Neural progenitor cell (in vitro differentiated cells): ENCODE measurements at regions not wholly inside any gene's neighbourhood (a gene's known extent, or its start where the extent isn't known, plus 50 kb on each side); places are given as distances from the start of the nearest gene placed in this dataset.

Experiments
- DNase-seq: peaks from one replicate; pipeline ENCODE4 v3.0.0-alpha.2; 2016; ENCODE audit warnings: low spot score
- H2AFZ ChIP-seq: fragments of 200-600 bp; sonication (generic); replicated peaks from 2 replicates; pipeline ENCODE4 v1.6.1; 2016; ENCODE audit warnings: antibody characterized with exemption
- H3F3A ChIP-seq: fragments of 200-600 bp; sonication (generic); 2 replicates; pipeline ENCODE4 v1.6.1; 2016; ENCODE audit warnings: antibody characterized with exemption, low read depth
- H3K27ac ChIP-seq: fragments of 200-600 bp; sonication (generic); 2 replicates; pipeline ENCODE4 v1.5.1; 2016; ENCODE audit warnings: mild to moderate bottlenecking
- H3K27me3 ChIP-seq: fragments of 200-600 bp; sonication (generic); 2 replicates; pipeline ENCODE4 v1.6.1; 2016; ENCODE audit warnings: mild to moderate bottlenecking, moderate library complexity
- H3K36me3 ChIP-seq: fragments of 200-600 bp; sonication (generic); 2 replicates; pipeline ENCODE4 v1.5.1; 2016
- H3K4me1 ChIP-seq: fragments of 200-600 bp; sonication (generic); 2 replicates; pipeline ENCODE4 v1.6.1; 2016; ENCODE audit warnings: mixed run types
- H3K4me2 ChIP-seq: fragments of 200-600 bp; sonication (generic); 2 replicates; pipeline ENCODE4 v1.6.1; 2016
- H3K4me3 ChIP-seq: fragments of 200-600 bp; sonication (generic); 2 replicates; pipeline ENCODE4 v1.5.1; 2016
- H3K79me2 ChIP-seq: fragments of 200-600 bp; sonication (generic); 2 replicates; pipeline ENCODE4 v1.6.1; 2016; ENCODE audit warnings: low read depth
- H3K9ac ChIP-seq: fragments of 200-600 bp; sonication (generic); 2 replicates; pipeline ENCODE4 v1.6.1; 2016
- H3K9me3 ChIP-seq: fragments of 200-600 bp; sonication (generic); 2 replicates; pipeline ENCODE4 v1.5.1; 2016; ENCODE audit warnings: low read depth
- H4K20me1 ChIP-seq: fragments of 200-600 bp; sonication (generic); 2 replicates; pipeline ENCODE4 v1.6.1; 2016; ENCODE audit warnings: low read depth
- H3K27ac Mint-ChIP-seq: 3 replicates; pipeline ENCODE4 v1.8.0; 2021; ENCODE audit warnings: mixed read lengths
- H3K27me3 Mint-ChIP-seq: 2 replicates; pipeline ENCODE4 v1.8.0; 2022; ENCODE audit warnings: low read depth, mild to moderate bottlenecking, inconsistent platforms, moderate library complexity, mixed read lengths; ENCODE audit not compliant: insufficient read depth
- H3K36me3 Mint-ChIP-seq: 3 replicates; pipeline ENCODE4 v1.8.0; 2021; ENCODE audit warnings: mixed read lengths
- H3K4me1 Mint-ChIP-seq: 3 replicates; pipeline ENCODE4 v1.8.0; 2021; ENCODE audit warnings: mixed read lengths
- H3K4me3 Mint-ChIP-seq: 3 replicates; pipeline ENCODE4 v1.8.0; 2021; ENCODE audit warnings: mild to moderate bottlenecking, moderate library complexity, mixed read lengths
- H3K9me3 Mint-ChIP-seq: 3 replicates; pipeline ENCODE4 v1.8.0; 2020; ENCODE audit warnings: mixed read lengths
- CTCF ChIP-seq: fragments of 200-600 bp; sonication (generic); IDR thresholded peaks from 2 replicates; pipeline ENCODE4 v1.5.1; 2017; ENCODE audit warnings: antibody characterized with exemption, mild to moderate bottlenecking
- EZH2 ChIP-seq: fragments of 200-600 bp; sonication (generic); IDR thresholded peaks from 2 replicates; pipeline ENCODE4 v1.6.1; 2017; ENCODE audit warnings: antibody characterized with exemption, mild to moderate bottlenecking, moderate library complexity
- EZH2phosphoT487 ChIP-seq: fragments of 200-600 bp; sonication (generic); IDR thresholded peaks from 2 replicates; pipeline ENCODE4 v1.6.1; 2017; ENCODE audit warnings: antibody characterized with exemption

GRCh38 chr14:39716987-39717570 lies 284.8 kb upstream of the FBXO33 start:
- Histone ChIP-seq H3K4me2 (no peak overlapping the region), H3K27ac (no peak overlapping the region), H3K27me3 (no peaks in the 10 kb centered on the region), H3K9me3 (no peaks in the 10 kb centered on the region), H3F3A (no peaks in the 10 kb centered on the region), H3K79me2 (no peaks in the 10 kb centered on the region), H4K20me1 (no peaks in the 10 kb centered on the region), H3K4me3 (no peak overlapping the region), H3K9ac (no peak overlapping the region), H3K36me3 (no peaks in the 10 kb centered on the region), H3K4me1 (no peaks in the 10 kb centered on the region), H2AFZ (no peak overlapping the region)
- Mint-ChIP-seq H3K27me3 (no peaks in the 10 kb centered on the region), H3K9me3 (no peaks in the 10 kb centered on the region), H3K4me1 (no peaks in the 10 kb centered on the region), H3K27ac (no peak overlapping the region), H3K36me3 (no peaks in the 10 kb centered on the region), H3K4me3 (no peak overlapping the region)
- no peak for DNase-seq
- TF ChIP-seq CTCF, result no peak
- TF ChIP-seq EZH2phosphoT487, result no peak
- no peak for TF ChIP-seq EZH2

- H3K36me3 Mint-ChIP-seq, result no peaks in the 10 kb centered on the region
- no peaks in the 10 kb centered on the region for H3K79me2 ChIP-seq
- no peak overlapping the region for H3K9ac ChIP-seq
- no peak overlapping the region for H3K4me2 ChIP-seq
- DNase-seq, result no peak
- H3K27ac Mint-ChIP-seq, result no peak overlapping the region
- no peaks in the 10 kb centered on the region for H3K9me3 ChIP-seq
- no peaks in the 10 kb centered on the region for H3K27me3 ChIP-seq
- no peaks in the 10 kb centered on the region for H4K20me1 ChIP-seq
- H3K27ac ChIP-seq, result no peak overlapping the region
- no peak for TF ChIP-seq EZH2phosphoT487
- TF ChIP-seq CTCF, result no peak
- no peak for TF ChIP-seq EZH2
- H3K36me3 ChIP-seq, result no peaks in the 10 kb centered on the region
- no peaks in the 10 kb centered on the region for H3K9me3 Mint-ChIP-seq
- no peaks in the 10 kb centered on the region for H3K4me1 Mint-ChIP-seq
- no peaks in the 10 kb centered on the region for H3K4me1 ChIP-seq
- no peak overlapping the region for H3K4me3 ChIP-seq
- H3K4me3 Mint-ChIP-seq, result no peak overlapping the region
- H3K27me3 Mint-ChIP-seq, result no peaks in the 10 kb centered on the region
- no peak overlapping the region for H2AFZ ChIP-seq
- no peaks in the 10 kb centered on the region for H3F3A ChIP-seq
Observed at GRCh38 chr14:39712293-39712999, 280.2 kb upstream of the FBXO33 start.

GRCh38 chr14:39704594-39704993 lies 272.4 kb upstream of the FBXO33 start:
- Histone ChIP-seq H3F3A (no peaks in the 10 kb centered on the region), H2AFZ (no peak overlapping the region), H3K9ac (no peak overlapping the region), H3K4me3 (no peak overlapping the region), H3K9me3 (no peaks in the 10 kb centered on the region), H3K4me1 (no peaks in the 10 kb centered on the region), H4K20me1 (no peaks in the 10 kb centered on the region), H3K27ac (no peak overlapping the region), H3K36me3 (no peaks in the 10 kb centered on the region), H3K79me2 (no peaks in the 10 kb centered on the region), H3K4me2 (no peak overlapping the region), H3K27me3 (no peaks in the 10 kb centered on the region)
- Mint-ChIP-seq H3K4me1 (no peaks in the 10 kb centered on the region), H3K4me3 (no peak overlapping the region), H3K27me3 (no peaks in the 10 kb centered on the region), H3K36me3 (peaks cover 2% of the 10 kb centered on the region), H3K9me3 (peaks cover 12% of the 10 kb centered on the region), H3K27ac (no peak overlapping the region)
- TF ChIP-seq EZH2 (no peak), CTCF (peak; percentile 18), EZH2phosphoT487 (no peak)
- no peak for DNase-seq
